ENCODE measurements at regions not wholly inside any gene's neighbourhood (a gene's known extent, or its start where the extent isn't known, plus 50 kb on each side); places are given as distances from the start of the nearest gene placed in this dataset.

DNA sequence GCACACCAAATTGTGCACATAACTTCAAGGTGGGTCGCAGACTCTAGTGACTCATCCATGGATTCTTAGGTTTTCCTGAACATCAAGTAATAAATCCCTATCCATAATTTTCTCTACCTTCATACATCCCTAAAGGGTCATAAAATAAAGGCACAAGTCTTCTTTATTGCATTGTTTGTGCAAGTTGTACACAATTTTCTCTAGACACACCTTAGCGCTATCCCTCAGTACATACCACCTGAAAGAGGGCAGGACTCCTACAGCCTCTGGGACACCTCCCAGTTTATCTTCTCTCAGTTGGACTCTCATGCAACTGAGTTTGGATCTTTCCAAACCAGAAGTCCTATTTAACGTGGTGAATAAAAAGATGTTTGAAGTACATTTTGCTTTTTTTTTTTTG, 168.5 kb upstream of the BMP4 start:
- intact Hi-C loops (cut with DNase I): no loop called here

DNA sequence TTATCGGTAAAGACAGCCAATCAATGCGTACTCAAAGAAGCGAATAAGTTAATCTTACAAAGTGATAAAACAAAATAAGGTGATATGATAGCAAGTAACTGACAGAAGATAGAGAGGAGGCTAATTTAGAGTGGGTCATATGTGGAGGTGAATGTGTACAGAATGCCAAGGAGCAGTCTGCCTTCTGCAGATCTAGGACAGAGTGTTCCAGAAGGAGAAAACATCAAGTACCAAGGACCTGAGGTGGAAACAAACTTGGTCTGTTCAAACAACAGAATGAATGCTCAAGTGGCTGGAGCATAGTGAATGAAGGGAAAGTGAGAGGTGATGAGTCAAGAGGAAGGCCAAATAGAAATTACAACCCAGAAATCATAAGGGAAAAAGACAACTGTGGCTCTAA, 170.3 kb upstream of the BMP4 start:
- Histone ChIP-seq H3K27me3 (no peaks in the 10 kb centered on the region), H3K27ac (no peak overlapping the region), H3K4me3 (no peak overlapping the region), H3K4me1 (no peaks in the 10 kb centered on the region), H3K36me3 (no peaks in the 10 kb centered on the region), H3K9me3 (no peaks in the 10 kb centered on the region)
- no peak for DNase-seq
- intact Hi-C loops (cut with DNase I): no loop called here
- no peak for ATAC-seq
- TF ChIP-seq, protein P1, sequence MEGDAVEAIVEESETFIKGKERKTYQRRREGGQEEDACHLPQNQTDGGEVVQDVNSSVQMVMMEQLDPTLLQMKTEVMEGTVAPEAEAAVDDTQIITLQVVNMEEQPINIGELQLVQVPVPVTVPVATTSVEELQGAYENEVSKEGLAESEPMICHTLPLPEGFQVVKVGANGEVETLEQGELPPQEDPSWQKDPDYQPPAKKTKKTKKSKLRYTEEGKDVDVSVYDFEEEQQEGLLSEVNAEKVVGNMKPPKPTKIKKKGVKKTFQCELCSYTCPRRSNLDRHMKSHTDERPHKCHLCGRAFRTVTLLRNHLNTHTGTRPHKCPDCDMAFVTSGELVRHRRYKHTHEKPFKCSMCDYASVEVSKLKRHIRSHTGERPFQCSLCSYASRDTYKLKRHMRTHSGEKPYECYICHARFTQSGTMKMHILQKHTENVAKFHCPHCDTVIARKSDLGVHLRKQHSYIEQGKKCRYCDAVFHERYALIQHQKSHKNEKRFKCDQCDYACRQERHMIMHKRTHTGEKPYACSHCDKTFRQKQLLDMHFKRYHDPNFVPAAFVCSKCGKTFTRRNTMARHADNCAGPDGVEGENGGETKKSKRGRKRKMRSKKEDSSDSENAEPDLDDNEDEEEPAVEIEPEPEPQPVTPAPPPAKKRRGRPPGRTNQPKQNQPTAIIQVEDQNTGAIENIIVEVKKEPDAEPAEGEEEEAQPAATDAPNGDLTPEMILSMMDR (IDR thresholded peaks at IDR 0.05): no peak
- WGBS, 2 donors: 96 to 97% methylated on average over 3 of the region's 3 CpGs

More for the DNA sequence above, 168.5 kb upstream of the BMP4 start:
- DNase-seq (no peak), ATAC-seq (no peak)
- TF ChIP-seq, protein P1 (IDR thresholded peaks at IDR 0.05): no peak
- Histone ChIP-seq H3K9me3 (no peaks in the 10 kb centered on the region), H3K27me3 (no peaks in the 10 kb centered on the region), H3K4me3 (no peak overlapping the region), H3K27ac (no peak overlapping the region), H3K36me3 (no peaks in the 10 kb centered on the region), H3K4me1 (no peaks in the 10 kb centered on the region)
- WGBS, 2 donors: 97 to 98% methylated on average over 3 of the region's 3 CpGs

DNA sequence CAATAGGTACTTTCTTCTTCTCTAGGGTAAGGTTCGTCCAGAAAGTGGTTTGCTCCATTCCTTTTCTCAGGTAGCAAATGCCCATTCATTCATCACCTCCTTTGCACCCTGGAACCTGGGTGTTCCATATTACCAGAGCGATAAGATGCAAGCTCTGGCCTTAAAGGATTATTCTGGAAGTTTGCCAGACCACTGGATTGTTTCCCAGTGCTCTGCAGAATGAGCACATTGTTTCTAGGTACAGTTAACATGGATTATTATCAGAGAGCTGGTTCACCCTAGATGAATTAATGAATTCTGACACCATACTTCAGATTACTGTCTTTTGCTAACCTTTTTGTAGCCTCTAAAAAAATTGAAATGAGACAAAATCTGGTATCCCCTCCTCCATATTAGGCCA, 170.9 kb upstream of the BMP4 start:
- Histone ChIP-seq H3K9me3 (no peaks in the 10 kb centered on the region), H3K4me3 (no peak overlapping the region), H3K27ac (no peak overlapping the region), H3K36me3 (no peaks in the 10 kb centered on the region), H3K4me1 (no peaks in the 10 kb centered on the region), H3K27me3 (no peaks in the 10 kb centered on the region)
- ATAC-seq (no peak), DNase-seq (no peak)
- TF ChIP-seq, protein P1 (IDR thresholded peaks at IDR 0.05): no peak
- intact Hi-C loops (cut with DNase I): no loop called here
- WGBS, 2 donors: 15 to 44% methylated on average over 2 of the region's 2 CpGs

DNA sequence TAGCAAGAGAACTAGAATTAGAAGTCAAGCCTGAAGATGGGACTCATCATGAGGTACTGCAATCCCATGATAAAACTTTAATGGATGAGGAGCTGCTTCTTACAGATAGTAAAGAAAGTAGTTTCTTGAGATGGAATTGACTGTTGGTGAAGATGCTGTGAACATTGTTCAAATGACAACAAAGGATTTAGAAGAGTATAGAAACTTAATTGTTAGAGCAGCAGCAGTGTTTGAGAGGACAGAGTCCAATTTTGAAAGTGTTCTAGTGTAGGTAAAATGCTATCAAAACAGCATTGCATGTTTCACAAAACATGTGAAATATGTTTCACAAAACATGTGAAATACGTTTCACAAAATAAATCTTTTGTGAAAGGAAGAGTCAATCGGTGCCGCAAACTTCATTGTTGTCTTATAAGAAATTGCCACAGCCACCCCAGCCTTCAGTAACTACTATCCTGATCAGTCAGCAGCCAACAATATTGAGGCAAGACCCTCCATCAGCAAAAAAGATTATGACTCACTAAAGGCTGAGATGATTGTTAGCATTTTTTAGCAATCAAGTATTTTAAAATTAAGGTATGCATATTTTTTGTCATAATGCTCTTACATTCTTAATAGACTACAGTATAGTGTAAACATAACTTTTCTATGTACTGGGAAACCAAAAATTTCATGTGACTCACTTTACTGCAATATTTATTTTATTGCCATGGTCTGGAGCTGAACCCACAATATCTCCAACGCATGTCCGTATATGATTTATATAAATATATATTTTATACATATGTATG, 173.4 kb upstream of the BMP4 start:
- Histone ChIP-seq H3K27ac (no peak overlapping the region), H3K36me3 (no peaks in the 10 kb centered on the region), H3K4me1 (no peaks in the 10 kb centered on the region), H3K9me3 (no peaks in the 10 kb centered on the region), H3K4me3 (no peak overlapping the region), H3K27me3 (no peaks in the 10 kb centered on the region)
- intact Hi-C loops (cut with DNase I): no loop called here
- WGBS, 2 donors: 77 to 78% methylated on average over 5 of the region's 5 CpGs
- DNase-seq (no peak), ATAC-seq (no peak)
- TF ChIP-seq, protein P1 (IDR thresholded peaks at IDR 0.05): no peak

All from heart right ventricle (tissue), 16 donors.